Mucosa of gallbladder (tissue), 1 donor: ENCODE measurements at regions not wholly inside any gene's neighbourhood (a gene's known extent, or its start where the extent isn't known, plus 50 kb on each side); places are given as distances from the start of the nearest gene placed in this dataset.
"Not testable (repeated sequence)": the region's sequence is repeated elsewhere in the genome, so short reads cannot be mapped to it uniquely, and the experiment has no call there.

Experiments
- DNase-seq: peaks from one replicate; pipeline ENCODE4 v3.0.0-alpha.2; 2020; ENCODE audit warnings: low spot score
- donor health status: DM: no; HTN: no; CAD: no.

DNA sequence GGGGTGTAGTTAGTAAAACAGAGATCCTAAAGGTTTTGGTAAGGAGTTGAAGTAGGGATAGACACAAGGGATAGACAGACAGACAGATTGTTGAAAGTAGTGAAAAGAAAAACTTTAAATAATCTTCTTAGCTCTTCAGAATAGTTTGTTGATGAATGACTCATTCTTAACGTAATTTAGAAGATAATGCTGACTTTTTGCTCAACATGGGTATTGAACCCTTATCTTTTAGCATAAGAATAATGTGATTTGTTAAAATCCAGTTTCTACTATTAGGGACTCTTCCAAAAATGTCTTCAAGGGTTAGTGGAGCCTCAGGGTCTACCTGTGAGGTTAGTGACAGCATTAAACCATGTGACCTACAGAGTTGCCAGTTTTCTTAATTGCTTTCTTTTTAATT lies 411.2 kb downstream of the ETV1 start:
- DNase-seq, result no peak

DNA sequence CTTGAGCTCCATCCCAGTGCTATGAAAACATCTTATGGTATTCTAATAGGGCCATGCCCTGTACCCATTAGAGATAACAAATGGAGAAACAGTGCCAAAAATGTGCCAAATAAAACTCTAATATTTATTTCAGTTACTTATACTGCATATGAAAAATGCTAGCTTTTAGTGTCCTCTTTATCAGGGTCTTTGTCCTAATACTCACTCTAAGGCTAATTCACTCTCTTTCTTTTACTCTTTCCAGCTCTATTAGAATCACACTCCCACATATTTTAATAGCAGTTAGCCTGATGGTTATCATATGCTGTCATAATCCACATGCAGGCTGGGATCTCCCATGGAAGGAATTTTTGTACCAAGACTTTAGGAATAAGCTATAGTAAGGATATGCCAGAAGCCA lies 408.4 kb downstream of the ETV1 start:
- DNase-seq, result no peak

DNA sequence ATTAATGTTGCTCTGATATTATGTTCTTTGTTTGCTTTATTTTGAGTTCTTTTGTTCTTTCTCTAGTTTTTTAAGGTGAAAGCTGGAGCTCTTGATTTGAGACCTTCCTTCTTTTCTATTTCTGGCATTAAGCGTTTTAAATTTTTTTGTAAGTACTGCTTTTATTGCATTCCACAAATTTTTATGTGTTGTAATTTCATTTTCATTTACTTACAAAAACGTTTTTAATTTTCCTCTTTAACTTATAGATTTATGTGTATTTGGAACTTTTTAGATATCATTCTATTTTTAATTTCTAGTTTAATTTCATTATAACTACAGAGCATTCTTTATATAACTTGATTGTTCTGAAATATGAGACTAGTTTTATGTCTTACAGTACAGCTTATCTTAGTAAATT lies 395.6 kb downstream of the ETV1 start:
- no peak for DNase-seq

DNA sequence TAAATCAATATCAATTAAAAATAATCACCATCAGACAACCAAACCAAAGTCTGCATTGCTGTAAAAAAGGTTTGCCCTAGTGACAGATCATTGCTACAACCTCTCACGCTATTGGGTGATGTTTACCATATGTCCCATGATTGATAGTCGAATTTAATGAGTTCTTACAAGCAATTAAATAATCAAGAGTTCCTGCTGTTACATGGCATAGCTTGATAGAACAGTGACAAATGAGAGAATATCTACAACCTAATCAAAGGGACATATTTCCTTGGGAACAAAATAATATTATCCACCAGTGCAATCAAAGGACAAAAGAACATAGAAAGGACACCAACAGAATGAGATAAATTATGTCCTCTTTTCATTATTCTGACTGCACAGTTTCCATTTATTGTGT lies 387.4 kb downstream of the ETV1 start:
- no peak for DNase-seq

DNA sequence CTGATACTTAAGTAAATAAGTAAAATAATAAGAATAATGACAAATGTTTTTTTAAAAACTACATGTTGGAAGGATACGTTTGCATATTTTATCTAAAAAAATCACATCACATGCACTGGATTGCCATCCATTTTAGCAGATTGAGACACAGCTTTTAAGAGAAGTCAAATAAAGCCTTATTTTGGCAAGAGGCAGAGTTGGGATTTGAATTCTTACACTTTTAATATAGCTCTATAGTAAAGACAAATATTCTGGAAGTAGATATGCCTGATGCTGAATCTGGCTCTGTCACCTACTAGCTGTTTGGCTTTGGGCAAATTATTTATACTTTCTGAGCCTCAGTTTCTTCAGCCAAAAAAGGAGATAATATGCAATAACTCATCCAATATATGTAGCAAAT lies 386.4 kb downstream of the ETV1 start:
- no peak for DNase-seq

DNA sequence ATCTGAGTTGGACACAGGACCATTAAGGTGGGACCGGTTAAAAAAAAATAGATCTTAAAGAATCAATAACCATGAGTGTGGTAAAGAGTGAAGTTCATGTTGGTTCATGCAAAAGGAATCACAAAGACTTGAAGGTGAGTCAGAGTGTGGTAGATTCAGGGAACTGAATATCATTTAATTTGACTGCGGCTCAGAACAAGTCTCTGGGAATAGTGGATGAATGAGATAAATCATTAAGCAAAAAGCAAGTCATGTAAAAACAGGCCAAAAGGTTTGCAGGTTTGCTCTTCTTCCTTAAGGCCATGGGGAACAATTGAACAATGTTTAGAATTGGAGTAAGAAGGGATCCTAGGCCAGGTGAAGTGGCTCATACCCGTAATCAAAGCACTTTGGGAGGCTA lies 385.8 kb downstream of the ETV1 start:
- DNase-seq, result no peak

DNA sequence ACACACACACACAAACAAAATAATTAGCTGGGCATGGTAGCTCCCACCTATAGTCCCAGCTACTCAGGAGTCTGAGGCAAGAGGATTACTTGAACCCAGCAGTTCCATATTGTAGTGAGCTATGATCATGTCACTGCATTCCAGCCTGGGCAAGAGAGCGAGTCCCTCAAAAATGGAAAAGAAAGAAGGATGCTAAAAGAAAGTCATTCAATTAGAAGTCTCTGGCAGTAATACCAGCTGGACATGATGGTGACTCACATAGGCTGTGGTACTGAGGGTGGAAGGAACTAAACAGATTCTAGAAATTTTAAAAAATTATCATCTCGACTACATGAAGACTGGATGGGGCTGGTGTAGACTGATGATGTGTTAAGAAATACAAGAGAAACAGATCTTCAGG lies 385.3 kb downstream of the ETV1 start:
- DNase-seq, result no peak

DNA sequence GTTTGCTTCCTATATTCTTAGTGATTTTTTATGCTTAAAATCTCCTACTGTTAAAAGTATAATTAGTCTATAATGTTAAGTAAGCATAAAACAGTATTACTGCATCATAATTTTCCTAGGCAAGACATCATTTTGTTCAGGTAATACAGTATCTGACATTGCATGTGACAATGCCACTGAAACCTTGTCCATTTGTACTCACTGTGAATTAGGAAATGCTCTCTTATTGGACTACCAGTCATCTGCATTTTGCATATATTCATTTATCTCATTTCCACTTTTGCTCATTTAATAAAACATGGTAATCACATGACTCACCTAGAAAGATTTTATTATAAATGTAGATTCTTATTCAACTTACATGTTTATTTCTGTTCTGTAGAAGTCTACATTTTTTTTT lies 379.1 kb downstream of the ETV1 start:
- DNase-seq, result no peak

DNA sequence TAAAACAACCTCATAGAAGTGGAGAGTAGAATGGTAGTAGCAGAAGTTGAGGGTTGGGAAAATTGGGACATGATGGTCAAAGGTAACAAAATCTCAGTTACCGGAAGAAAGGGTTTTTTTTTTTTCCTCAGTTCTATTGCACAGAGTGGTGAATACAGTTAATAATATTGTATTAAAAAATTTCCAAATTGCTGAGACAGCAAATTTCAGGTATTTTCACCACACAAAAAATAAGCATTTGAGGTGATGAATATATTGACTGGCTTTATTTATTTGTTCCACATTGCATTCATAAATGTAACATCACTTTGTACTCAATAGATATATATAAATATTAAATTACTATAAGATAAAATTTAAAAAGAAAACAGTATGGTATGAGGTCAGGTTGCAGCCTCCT lies 373.8 kb downstream of the ETV1 start:
- DNase-seq, result no peak

DNA sequence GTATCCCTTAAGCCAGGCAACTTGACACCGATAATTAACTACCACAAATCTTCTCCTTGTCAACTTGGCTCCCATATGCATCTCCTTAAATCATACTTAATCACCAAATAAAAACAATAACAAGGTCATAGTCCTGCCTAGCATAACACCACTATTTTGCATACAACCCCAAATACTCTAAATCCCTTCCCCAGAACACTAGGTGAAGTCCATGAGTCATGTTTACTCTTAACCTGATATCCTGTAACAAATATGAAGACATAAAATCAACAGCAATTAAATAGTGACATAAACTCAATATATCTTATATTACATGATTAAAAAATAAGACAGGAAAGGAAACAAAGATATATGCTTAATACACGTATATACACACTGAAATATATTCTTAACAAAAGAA lies 362.0 kb downstream of the ETV1 start:
- no peak for DNase-seq

DNA sequence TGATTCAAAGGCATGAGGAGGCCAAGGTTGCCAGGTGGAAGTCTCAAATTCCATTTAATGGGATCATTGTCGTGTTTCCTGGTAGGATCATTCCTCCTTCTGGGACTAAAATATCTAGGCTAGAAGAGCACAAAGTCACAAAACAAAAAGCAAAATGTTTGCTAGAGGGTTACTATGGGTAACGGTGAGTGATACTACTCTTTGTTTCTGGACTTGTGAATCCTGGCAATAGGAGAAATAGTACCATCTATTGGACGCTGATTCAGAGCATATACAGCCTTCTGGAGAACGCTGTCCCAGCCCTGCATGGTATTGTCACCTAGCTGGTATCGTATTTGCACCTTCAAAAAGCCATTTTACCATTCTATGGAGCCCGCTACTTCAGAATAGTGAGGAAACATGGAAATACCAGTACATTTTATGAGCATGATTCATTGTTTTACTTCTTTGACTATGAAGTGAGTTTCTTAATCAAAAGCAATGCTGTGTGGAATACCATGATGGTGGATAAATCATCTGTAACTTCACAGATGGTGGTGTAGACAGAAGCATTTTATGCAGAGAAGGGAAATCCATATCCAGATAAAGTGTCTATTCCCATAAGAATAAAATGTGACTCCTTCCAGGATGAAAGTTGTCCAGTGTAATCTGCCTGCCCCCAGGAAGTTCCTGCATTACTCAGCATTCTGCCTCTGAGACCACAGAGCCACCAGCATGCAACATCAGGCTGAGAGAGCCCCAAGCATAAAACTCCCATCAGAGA lies 361.0 kb downstream of the ETV1 start:
- DNase-seq, result no peak

DNA sequence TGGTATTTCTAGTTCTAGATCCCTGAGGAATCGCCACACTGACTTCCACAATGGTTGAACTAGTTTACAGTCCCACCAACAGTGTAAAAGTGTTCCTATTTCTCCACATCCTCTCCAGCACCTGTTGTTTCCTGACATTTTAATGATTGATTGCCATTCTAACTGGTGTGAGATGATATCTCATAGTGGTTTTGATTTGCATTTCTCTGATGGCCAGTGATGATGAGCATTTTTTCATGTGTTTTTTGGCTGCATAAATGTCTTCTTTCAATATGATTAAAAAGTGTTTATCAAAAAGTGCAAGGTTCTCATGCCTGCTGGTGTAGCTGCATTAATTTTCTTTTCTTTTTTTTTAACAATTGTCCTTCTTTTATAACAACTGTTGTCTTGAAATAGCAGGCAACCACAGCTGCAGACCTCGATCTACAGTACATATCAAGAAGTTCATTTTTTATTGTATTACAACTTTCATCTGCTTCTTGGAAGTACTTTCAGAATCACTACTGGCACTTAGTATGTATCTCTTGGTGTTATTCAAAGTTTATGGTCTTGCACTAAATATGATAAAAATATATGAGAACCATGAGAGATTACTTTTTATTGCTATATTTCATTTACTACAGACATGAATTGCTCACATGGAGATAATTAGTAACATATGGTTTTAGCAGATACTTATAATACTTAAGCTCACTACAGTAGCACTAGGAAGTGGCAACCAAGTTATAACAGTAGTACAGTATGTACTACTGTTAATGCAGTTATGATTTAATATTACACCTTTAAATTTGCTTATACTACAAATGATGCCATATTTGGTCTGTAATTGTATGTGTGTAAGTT lies 358.0 kb downstream of the ETV1 start:
- DNase-seq, result not testable (repeated sequence)

DNA sequence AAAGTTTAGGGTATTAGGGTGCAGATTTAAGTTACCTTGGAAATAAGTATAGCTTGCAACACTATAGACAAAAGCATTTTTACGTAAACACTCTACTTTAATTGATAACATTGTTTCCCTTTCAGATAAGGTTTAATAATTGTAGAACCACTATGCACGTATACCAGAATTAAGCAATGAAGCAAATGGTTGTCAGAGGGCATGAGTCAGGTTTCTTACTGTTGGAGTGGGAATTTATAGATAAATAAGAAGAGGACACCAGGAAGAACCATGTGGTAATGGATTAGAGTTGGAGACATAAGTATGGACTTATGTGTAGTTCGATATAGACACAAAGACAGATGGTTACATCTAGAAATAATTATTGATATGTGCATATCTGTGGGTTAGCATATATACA lies 355.6 kb downstream of the ETV1 start:
- DNase-seq, result no peak

DNA sequence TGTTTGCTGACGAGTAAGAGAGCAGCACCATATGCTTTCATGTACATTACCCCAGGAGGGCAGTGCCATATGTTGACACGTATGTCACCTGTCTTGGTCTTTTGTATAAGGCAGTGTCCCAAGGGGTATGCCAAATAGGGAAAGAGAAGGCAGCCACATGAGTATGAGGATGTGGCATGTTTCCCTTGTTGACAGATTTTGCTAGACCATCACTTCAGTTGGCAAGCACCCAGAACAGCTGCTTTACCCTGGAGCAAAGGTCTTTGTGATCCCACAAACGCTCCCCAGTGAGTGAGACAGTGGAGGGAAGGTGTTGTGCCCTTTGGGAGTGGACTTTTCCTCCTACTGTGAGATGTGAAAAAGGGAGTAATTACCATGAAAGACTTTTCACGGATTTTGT lies 350.1 kb downstream of the ETV1 start:
- DNase-seq, result no peak

DNA sequence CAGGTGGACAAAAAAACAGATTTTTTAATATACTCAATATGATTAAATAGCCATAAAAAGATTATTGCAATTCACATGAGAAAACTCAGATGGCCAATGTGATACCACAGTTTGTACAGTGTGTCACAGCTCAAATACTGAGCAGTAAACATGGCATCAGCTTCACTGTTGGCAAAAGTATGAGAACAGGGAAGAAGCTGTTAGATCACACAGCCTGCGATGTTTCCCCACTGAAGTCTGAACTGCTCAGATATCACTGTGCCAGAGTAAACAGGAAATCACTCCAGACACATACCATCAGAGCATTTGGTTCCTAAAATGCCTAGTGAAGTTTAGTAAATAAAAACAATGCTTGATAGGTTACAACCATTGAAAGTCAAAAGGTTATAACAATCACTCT lies 347.8 kb downstream of the ETV1 start:
- DNase-seq, result peak; percentile 13

DNA sequence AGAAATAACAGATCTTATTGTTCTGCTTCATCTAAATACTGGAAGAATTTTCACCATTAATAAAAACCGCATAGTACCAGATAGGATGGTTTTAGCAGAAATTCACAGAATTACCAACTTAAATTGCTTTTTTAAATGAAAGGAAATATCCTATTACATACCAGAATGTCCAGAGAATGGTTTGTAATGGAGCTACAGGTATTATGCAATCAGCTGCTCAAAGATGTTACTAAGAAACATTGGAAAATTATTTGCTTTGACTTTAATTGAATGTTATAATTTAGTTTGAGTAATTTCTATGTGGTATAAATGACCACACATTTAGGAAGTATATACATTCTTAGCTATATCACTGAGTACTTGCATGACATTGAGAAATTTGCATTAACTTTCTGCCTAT lies 338.3 kb downstream of the ETV1 start:
- no peak for DNase-seq

DNA sequence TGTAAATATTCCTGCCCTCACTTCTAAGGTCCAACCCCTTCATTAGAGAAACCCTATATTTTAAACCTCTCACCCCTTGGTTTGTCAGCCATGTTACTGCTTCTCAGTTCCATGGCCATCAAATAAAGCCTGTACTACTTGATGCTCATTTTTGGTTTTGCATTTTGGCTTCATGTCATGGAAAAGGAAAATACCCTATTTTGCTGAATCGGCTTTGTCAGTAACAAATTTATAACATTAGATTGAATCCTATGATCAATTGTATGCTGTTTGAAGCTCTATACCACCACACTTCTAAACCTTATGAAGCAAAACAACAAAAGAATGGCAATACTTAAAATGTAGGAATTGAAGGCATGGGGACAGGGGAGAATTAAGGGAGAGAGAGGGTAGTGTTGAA lies 333.1 kb downstream of the ETV1 start:
- no peak for DNase-seq

DNA sequence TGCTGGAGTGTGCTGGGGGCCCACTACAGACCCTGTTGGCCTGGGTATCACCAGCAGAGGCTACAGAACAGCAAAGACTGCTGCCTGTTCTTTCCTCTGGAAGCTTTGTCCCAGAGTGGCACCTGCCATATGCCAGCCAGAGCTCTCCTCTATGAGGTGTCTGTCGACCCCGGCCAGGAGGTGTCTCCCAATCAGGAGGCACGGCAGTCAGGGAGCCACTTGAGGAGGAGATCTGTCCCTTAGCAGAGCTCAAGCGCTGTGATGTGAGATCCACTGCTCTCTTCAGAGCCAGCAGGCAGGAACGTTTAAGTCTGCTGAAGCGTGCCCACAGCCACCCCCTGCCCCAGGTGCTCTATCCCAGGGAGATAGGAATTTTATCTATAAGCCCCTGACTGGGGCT lies 316.2 kb downstream of the ETV1 start:
- no peak for DNase-seq

DNA sequence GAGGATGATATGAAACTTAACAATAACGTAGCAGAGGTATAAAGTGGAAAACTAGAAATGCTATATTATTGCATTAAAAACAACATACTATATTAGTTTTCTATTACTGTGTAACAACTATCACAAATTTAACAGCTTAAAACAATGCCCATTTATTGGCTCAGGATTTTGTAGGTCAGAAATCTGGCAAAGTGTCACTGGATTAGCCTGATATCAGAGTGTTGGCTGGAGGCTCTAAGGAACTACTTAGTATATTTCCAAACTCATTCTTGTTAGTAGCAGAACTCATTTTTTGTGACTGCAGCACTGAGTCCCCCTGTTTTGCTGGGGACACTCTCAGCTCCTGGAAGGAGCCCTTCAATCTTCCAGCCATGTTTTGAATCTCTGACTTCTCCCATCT lies 306.8 kb downstream of the ETV1 start:
- DNase-seq, result no peak

DNA sequence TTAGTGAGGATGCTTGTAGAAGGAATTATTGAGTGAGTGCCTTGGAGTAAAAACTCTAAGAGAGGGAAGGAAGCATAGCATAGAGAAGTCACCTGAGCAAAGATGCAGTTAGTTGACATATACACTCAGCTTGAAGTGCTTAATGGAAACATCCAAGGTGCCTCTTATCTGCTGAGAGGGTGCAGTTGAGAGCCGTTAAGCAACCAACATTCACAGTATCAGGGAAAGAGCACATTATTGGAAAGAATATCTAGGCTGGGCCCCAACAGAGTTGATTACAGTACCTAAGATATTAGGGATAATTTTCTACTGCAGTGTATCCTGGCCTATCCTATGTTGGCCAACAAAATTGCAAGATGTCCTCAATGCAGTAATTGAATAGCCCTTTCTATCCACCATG lies 302.0 kb downstream of the ETV1 start:
- DNase-seq, result no peak

DNA sequence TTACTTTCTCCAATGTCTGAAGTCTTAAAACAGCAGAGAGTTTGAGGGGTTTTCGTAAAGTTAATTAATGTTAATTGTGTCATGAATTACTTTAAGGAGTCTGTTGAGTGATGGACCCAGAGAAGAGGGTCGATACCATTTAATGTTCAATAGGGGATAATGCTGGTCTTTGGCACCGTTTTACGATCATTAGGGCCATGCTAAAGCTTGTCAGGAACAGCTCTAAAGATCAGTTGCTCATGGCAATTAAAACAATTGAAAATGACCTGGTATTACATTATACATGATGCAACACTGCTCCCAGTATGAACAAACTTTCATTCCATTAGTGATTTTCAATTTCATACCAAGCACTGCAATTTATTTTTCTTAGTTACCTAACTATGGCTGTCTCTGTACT lies 296.9 kb downstream of the ETV1 start:
- no peak for DNase-seq

DNA sequence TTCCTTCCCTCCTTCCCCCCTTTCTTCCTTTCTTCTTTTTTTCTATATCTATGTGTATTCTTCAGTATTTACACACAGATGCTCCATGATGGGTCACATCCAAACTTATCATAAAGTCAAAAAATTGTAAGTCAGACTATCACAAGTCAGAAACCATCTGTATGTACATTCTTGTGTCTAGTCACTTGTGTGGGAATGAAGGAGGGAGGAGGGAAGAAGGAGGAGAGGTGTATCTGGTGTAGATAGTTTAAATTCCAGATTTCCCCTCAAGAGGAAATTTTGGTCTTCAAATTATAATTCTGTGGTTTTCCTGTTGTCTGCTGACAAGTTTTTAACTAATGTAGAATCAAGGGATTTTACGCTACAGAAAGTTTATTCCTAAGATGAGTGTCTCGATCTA lies 287.2 kb downstream of the ETV1 start:
- DNase-seq, result no peak

DNA sequence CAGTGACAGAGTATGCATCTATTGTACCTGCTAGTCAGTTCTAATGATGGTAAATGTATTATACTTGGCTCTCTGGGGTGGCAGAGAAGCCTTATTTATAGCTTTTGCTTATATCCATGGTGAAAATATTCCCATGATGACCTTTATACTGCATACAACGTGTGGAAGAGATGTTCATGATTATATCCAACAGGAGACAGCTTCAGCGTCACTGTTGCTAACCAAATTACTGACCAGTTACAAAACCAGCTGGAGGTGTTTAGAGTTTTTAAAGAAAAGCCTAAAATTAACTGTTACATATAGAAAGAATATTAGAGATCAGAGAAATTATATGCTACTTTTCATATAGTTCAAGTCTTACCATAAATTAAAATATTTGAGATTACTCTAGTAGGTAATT lies 280.8 kb downstream of the ETV1 start:
- DNase-seq, result no peak

DNA sequence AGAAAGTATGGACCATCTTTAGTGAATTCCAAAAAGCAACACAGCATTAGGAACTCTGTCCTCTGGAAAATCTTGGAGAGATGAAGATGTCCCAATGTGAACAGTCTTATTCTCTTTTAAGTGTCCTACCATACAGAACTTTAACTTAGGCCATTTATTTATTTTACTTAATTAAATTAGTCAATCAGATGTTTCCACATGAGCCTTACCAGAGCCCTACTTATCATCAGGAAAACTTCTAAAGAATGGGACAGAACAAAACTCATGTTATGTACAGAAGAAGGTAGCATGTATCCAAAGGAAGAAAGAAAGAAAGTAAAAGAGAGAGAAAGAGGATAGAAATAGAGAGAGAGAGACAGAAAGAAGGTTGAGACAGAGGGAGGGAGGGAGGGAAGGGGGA lies 276.4 kb downstream of the ETV1 start:
- no peak for DNase-seq
